ENCODE measurements at regions not wholly inside any gene's neighbourhood (a gene's known extent, or its start where the extent isn't known, plus 50 kb on each side); places are given as distances from the start of the nearest gene placed in this dataset.

DNA sequence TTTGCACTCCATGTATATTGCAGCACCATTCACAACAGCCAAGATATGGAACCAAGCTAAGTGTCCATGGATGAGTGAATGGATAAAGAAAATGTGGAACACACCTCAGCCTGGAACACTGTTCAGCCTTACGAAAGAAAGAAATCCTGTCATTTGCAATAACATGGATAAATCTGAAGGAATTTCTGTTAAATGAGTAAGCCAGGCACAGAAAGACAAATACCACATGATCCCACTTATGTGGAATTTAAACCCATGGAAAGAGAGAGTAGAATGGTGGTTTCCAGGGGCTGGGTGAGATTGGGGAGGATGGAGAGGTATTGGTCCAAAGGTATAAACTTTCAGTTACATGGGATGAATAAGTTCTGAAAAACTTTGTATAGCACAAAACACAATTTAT, 228.9 kb upstream of the CD180 start:
- BruUV-seq (replicated peaks): no TSS peak
- ATAC-seq: no peak
- Histone ChIP-seq H3K4me1 (ENCODE audit: control insufficient read depth, insufficient read depth, low read length) (no peaks in the 10 kb centered on the region), H3K27me3 (replicated peaks in 1 of 2; ENCODE audit: control insufficient read depth in 2 of 2, insufficient read depth in 2 of 2, low read length in 1 of 2) (no peaks in the 10 kb centered on the region), H3K9ac (ENCODE audit: control insufficient read depth, insufficient read depth, low read length) (no peak overlapping the region), H3K36me3 (ENCODE audit: control insufficient read depth in 2 of 2, insufficient read depth in 2 of 2, low read length in 1 of 2) (no peaks in the 10 kb centered on the region), H3K4me3 (no peak overlapping the region), H3K79me2 (ENCODE audit: control insufficient read depth, insufficient read depth, low read length) (no peaks in the 10 kb centered on the region), H3K9me3 (replicated peaks; ENCODE audit: control insufficient read depth, insufficient read depth, low read length) (no peaks in the 10 kb centered on the region), H3K27ac (ENCODE audit: control insufficient read depth, insufficient read depth) (no peak overlapping the region), H3K4me2 (ENCODE audit: control insufficient read depth, insufficient read depth) (no peak overlapping the region), H4K20me1 (ENCODE audit: control insufficient read depth, insufficient read depth) (no peaks in the 10 kb centered on the region), H2AFZ (ENCODE audit: control insufficient read depth, low read depth, low read length) (no peak overlapping the region)
- ChIA-PET RAD21 (ENCODE audit: unreplicated experiment) (no interaction called here), SMC1A (ENCODE audit: uncharacterized antibody, unreplicated experiment) (no interaction called here), POLR2A (no interaction called here), CTCF (interaction anchor here (0.6 kb wide), 1 partner anchor 188 kb away, joined by 3 read pairs; no protein-coding TSS in a partner anchor)
- DNase-seq (ENCODE audit: low read depth, low spot score): no peak
- 89% methylated on average over 1 of the region's 1 CpG for WGBS (ENCODE audit: insufficient coverage, insufficient replicate concordance, low lambda C conversion rate, missing lambda C conversion rate)
- intact Hi-C loops (cut with micrococcal nuclease; ENCODE audit: unreplicated experiment) (no loop called here), in situ Hi-C loops (cut with MboI) (no loop called here)
- FAIRE-seq: no peak
- TF ChIP-seq PRDM15 (CRISPR knock-in tag; IDR thresholded peaks at IDR 0.05) (no peak), ZNF24 (IDR thresholded peaks at IDR 0.05) (no peak), RB1 (IDR thresholded peaks at IDR 0.05; ENCODE audit: borderline replicate concordance) (no peak), MTA2 (IDR thresholded peaks at IDR 0.05; ENCODE audit: low read depth) (no peak), SKIL (IDR thresholded peaks at IDR 0.05; ENCODE audit: low read depth, poor library complexity, severe bottlenecking) (no peak), ZNF274 (IDR thresholded peaks at IDR 0.05; ENCODE audit: insufficient read depth, insufficient read length) (no peak), RELA (IDR thresholded peaks at IDR 0.05; ENCODE audit: borderline replicate concordance, partially characterized antibody) (no peak), TCF7 (IDR thresholded peaks at IDR 0.05; ENCODE audit: borderline replicate concordance) (no peak)
- TF ChIP-seq, protein P1, sequence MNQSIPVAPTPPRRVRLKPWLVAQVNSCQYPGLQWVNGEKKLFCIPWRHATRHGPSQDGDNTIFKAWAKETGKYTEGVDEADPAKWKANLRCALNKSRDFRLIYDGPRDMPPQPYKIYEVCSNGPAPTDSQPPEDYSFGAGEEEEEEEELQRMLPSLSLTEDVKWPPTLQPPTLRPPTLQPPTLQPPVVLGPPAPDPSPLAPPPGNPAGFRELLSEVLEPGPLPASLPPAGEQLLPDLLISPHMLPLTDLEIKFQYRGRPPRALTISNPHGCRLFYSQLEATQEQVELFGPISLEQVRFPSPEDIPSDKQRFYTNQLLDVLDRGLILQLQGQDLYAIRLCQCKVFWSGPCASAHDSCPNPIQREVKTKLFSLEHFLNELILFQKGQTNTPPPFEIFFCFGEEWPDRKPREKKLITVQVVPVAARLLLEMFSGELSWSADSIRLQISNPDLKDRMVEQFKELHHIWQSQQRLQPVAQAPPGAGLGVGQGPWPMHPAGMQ (IDR thresholded peaks at IDR 0.05; ENCODE audit: borderline replicate concordance): no peak
